GM18520 (cell line): ENCODE measurements at regions not wholly inside any gene's neighbourhood (a gene's known extent, or its start where the extent isn't known, plus 50 kb on each side); places are given as distances from the start of the nearest gene placed in this dataset.

ENCODE experiments used
- ATAC-seq: cut with Tn5 transposase; IDR thresholded peaks from one replicate; pipeline ENCODE4 v1.9.1; 2021; ENCODE audit not compliant: unreplicated experiment

- ATAC-seq: no peak
Measured at GRCh38 chr9:107874137-107874536, 384.6 kb upstream of the KLF4 start.

GRCh38 chr9:107872457-107873192 is 383.1 kb upstream of the KLF4 start:
- no peak for ATAC-seq

- no peak for ATAC-seq
Measured at GRCh38 chr9:107870927-107871680, 381.5 kb upstream of the KLF4 start.

- ATAC-seq: no peak
Measured at GRCh38 chr9:107870221-107870620, 380.7 kb upstream of the KLF4 start.

- no peak for ATAC-seq
Measured at GRCh38 chr9:107869111-107869510, 379.5 kb upstream of the KLF4 start.

- ATAC-seq: no peak
Measured at GRCh38 chr9:107868186-107868585, 378.6 kb upstream of the KLF4 start.

GRCh38 chr9:107867738-107868137 is 378.2 kb upstream of the KLF4 start:
- no peak for ATAC-seq

GRCh38 chr9:107866711-107867311 is 377.2 kb upstream of the KLF4 start:
- no peak for ATAC-seq

GRCh38 chr9:107863396-107863795 is 373.8 kb upstream of the KLF4 start:
- ATAC-seq: no peak

- no peak for ATAC-seq
Measured at GRCh38 chr9:107862881-107863280, 373.3 kb upstream of the KLF4 start.

GRCh38 chr9:107862323-107862722 is 372.8 kb upstream of the KLF4 start:
- no peak for ATAC-seq

- no peak for ATAC-seq
Measured at GRCh38 chr9:107861075-107861474, 371.5 kb upstream of the KLF4 start.

GRCh38 chr9:107858260-107858659 is 368.7 kb upstream of the KLF4 start:
- no peak for ATAC-seq

GRCh38 chr9:107856633-107857032 is 367.1 kb upstream of the KLF4 start:
- no peak for ATAC-seq

GRCh38 chr9:107855164-107855563 is 365.6 kb upstream of the KLF4 start:
- no peak for ATAC-seq

GRCh38 chr9:107853461-107853860 is 363.9 kb upstream of the KLF4 start:
- no peak for ATAC-seq

- no peak for ATAC-seq
Measured at GRCh38 chr9:107852891-107853290, 363.3 kb upstream of the KLF4 start.

- no peak for ATAC-seq
Measured at GRCh38 chr9:107850653-107851052, 361.1 kb upstream of the KLF4 start.

GRCh38 chr9:107847978-107848964 is 358.7 kb upstream of the KLF4 start:
- no peak for ATAC-seq

GRCh38 chr9:107842530-107842929 is 353.0 kb upstream of the KLF4 start:
- no peak for ATAC-seq

GRCh38 chr9:107841076-107841475 is 351.5 kb upstream of the KLF4 start:
- no peak for ATAC-seq
